BE2C (cell line): ENCODE measurements at regions not wholly inside any gene's neighbourhood (a gene's known extent, or its start where the extent isn't known, plus 50 kb on each side); places are given as distances from the start of the nearest gene placed in this dataset.

Experiments
- DNase-seq: peaks from one replicate; pipeline ENCODE4 v3.0.0-alpha.2; 2020
- H3K27me3 ChIP-seq: fragments of 250-450 bp; sonication (Bioruptor Pico); 2 replicates; pipeline ENCODE4 v1.5.1; 2020; ENCODE audit warnings: mild to moderate bottlenecking
- H3K36me3 ChIP-seq: fragments of 250-450 bp; sonication (Bioruptor Pico); 2 replicates; pipeline ENCODE4 v1.5.1; 2020; ENCODE audit warnings: mild to moderate bottlenecking
- H3K4me1 ChIP-seq: fragments of 250-450 bp; sonication (Bioruptor Pico); 2 replicates; pipeline ENCODE4 v1.5.1; 2020
- H3K4me3 ChIP-seq: 2 replicates; pipeline ENCODE4 v1.5.1; 2011; ENCODE audit warnings: low read depth, low read length
- H3K9me3 ChIP-seq: fragments of 250-450 bp; sonication (Bioruptor Pico); 2 replicates; pipeline ENCODE4 v1.5.1; 2020
- CTCF ChIP-seq: IDR thresholded peaks from 2 replicates; pipeline ENCODE4 v1.5.1; 2012; ENCODE audit warnings: mild to moderate bottlenecking, low read depth, low read length

GRCh38 chr13:107531816-107532215 is 683.5 kb downstream of the LIG4 start:
- no peaks in the 10 kb centered on the region for H3K36me3 ChIP-seq
- no peak overlapping the region for H3K4me3 ChIP-seq
- DNase-seq, result no peak
- H3K9me3 ChIP-seq, result no peaks in the 10 kb centered on the region
- H3K4me1 ChIP-seq, result peaks cover 7% of the 10 kb centered on the region; the same call in 1 of the 2 replicates
- TF ChIP-seq CTCF, result no peak
- no peaks in the 10 kb centered on the region for H3K27me3 ChIP-seq

GRCh38 chr13:107531180-107531579 is 684.2 kb downstream of the LIG4 start:
- no peak for TF ChIP-seq CTCF
- Histone ChIP-seq H3K27me3 (no peaks in the 10 kb centered on the region), H3K4me3 (no peak overlapping the region), H3K9me3 (no peaks in the 10 kb centered on the region), H3K4me1 (peaks cover 7% of the 10 kb centered on the region; the same call in 1 of the 2 replicates), H3K36me3 (no peaks in the 10 kb centered on the region)
- no peak for DNase-seq

- H3K27me3 ChIP-seq, result no peaks in the 10 kb centered on the region
- no peaks in the 10 kb centered on the region for H3K36me3 ChIP-seq
- no peaks in the 10 kb centered on the region for H3K9me3 ChIP-seq
- H3K4me3 ChIP-seq, result no peak overlapping the region
- TF ChIP-seq CTCF, result no peak
- DNase-seq, result no peak
- H3K4me1 ChIP-seq, result peaks cover 7% of the 10 kb centered on the region; the same call in 1 of the 2 replicates
Observed at GRCh38 chr13:107529035-107529434, 686.3 kb downstream of the LIG4 start.

- no peak for DNase-seq
- H3K4me3 ChIP-seq, result no peak overlapping the region
- H3K9me3 ChIP-seq, result no peaks in the 10 kb centered on the region
- no peaks in the 10 kb centered on the region for H3K27me3 ChIP-seq
- H3K4me1 ChIP-seq, result peaks cover 6% of the 10 kb centered on the region
- TF ChIP-seq CTCF, result no peak
- H3K36me3 ChIP-seq, result peaks cover 3% of the 10 kb centered on the region; the same call in 1 of the 2 replicates
Observed at GRCh38 chr13:107518780-107519179, 696.6 kb downstream of the LIG4 start.

GRCh38 chr13:107518292-107518691 is 697.0 kb downstream of the LIG4 start:
- Histone ChIP-seq H3K4me3 (no peak overlapping the region), H3K9me3 (no peaks in the 10 kb centered on the region), H3K4me1 (peaks cover 6% of the 10 kb centered on the region), H3K36me3 (peaks cover 3% of the 10 kb centered on the region; the same call in 1 of the 2 replicates), H3K27me3 (no peaks in the 10 kb centered on the region)
- no peak for TF ChIP-seq CTCF
- DNase-seq, result no peak

GRCh38 chr13:107516517-107516916 is 698.8 kb downstream of the LIG4 start:
- no peaks in the 10 kb centered on the region for H3K9me3 ChIP-seq
- DNase-seq, result no peak
- no peak overlapping the region for H3K4me3 ChIP-seq
- no peak for TF ChIP-seq CTCF
- peaks cover 3% of the 10 kb centered on the region; the same call in 1 of the 2 replicates for H3K36me3 ChIP-seq
- H3K27me3 ChIP-seq, result no peaks in the 10 kb centered on the region
- peaks cover 6% of the 10 kb centered on the region for H3K4me1 ChIP-seq
